ENCODE measurements at regions not wholly inside any gene's neighbourhood (a gene's known extent, or its start where the extent isn't known, plus 50 kb on each side); places are given as distances from the start of the nearest gene placed in this dataset.

- Mint-ChIP-seq H3K9me3 (ENCODE audit: unreplicated experiment) (no peaks in the 10 kb centered on the region), H3K36me3 (ENCODE audit: unreplicated experiment) (no peaks in the 10 kb centered on the region), H3K4me3 (ENCODE audit: unreplicated experiment) (no peak overlapping the region), H3K27ac (ENCODE audit: unreplicated experiment) (no peak overlapping the region), H3K4me1 (ENCODE audit: low read depth, unreplicated experiment) (peaks cover 18% of the 10 kb centered on the region), H3K27me3 (ENCODE audit: unreplicated experiment) (peaks cover 5% of the 10 kb centered on the region)
- no peak for DNase-seq
- TF ChIP-seq CTCF (IDR thresholded peaks at IDR 0.05; ENCODE audit: partially characterized antibody, unreplicated experiment), result no peak
These were observed 130.6 kb upstream of the DOK5 start for GRCh38 chr20:54344832-54345231.

GRCh38 chr20:54345301-54345724 is 130.1 kb upstream of the DOK5 start:
- Mint-ChIP-seq H3K9me3 (ENCODE audit: unreplicated experiment) (no peaks in the 10 kb centered on the region), H3K4me3 (ENCODE audit: unreplicated experiment) (no peak overlapping the region), H3K4me1 (ENCODE audit: low read depth, unreplicated experiment) (peaks cover 18% of the 10 kb centered on the region), H3K36me3 (ENCODE audit: unreplicated experiment) (no peaks in the 10 kb centered on the region), H3K27ac (ENCODE audit: unreplicated experiment) (no peak overlapping the region), H3K27me3 (ENCODE audit: unreplicated experiment) (peaks cover 5% of the 10 kb centered on the region)
- no peak for DNase-seq
- no peak for TF ChIP-seq CTCF (IDR thresholded peaks at IDR 0.05; ENCODE audit: partially characterized antibody, unreplicated experiment)

- H3K9me3 Mint-ChIP-seq (ENCODE audit: unreplicated experiment), result no peaks in the 10 kb centered on the region
- H3K36me3 Mint-ChIP-seq (ENCODE audit: unreplicated experiment), result no peaks in the 10 kb centered on the region
- no peak overlapping the region for H3K4me3 Mint-ChIP-seq (ENCODE audit: unreplicated experiment)
- no peak for TF ChIP-seq CTCF (IDR thresholded peaks at IDR 0.05; ENCODE audit: partially characterized antibody, unreplicated experiment)
- H3K27me3 Mint-ChIP-seq (ENCODE audit: unreplicated experiment), result peaks cover 5% of the 10 kb centered on the region
- peaks cover 18% of the 10 kb centered on the region for H3K4me1 Mint-ChIP-seq (ENCODE audit: low read depth, unreplicated experiment)
- no peak overlapping the region for H3K27ac Mint-ChIP-seq (ENCODE audit: unreplicated experiment)
- no peak for DNase-seq
These were observed 129.6 kb upstream of the DOK5 start for GRCh38 chr20:54345821-54346220.

GRCh38 chr20:54346276-54346675 is 129.1 kb upstream of the DOK5 start:
- Mint-ChIP-seq H3K27ac (ENCODE audit: unreplicated experiment) (no peak overlapping the region), H3K9me3 (ENCODE audit: unreplicated experiment) (no peaks in the 10 kb centered on the region), H3K4me3 (ENCODE audit: unreplicated experiment) (no peak overlapping the region), H3K27me3 (ENCODE audit: unreplicated experiment) (peaks cover 5% of the 10 kb centered on the region), H3K36me3 (ENCODE audit: unreplicated experiment) (no peaks in the 10 kb centered on the region), H3K4me1 (ENCODE audit: low read depth, unreplicated experiment) (peaks cover 18% of the 10 kb centered on the region)
- no peak for DNase-seq
- no peak for TF ChIP-seq CTCF (IDR thresholded peaks at IDR 0.05; ENCODE audit: partially characterized antibody, unreplicated experiment)

- Mint-ChIP-seq H3K9me3 (ENCODE audit: unreplicated experiment) (peaks cover 2% of the 10 kb centered on the region), H3K27me3 (ENCODE audit: unreplicated experiment) (peaks cover 5% of the 10 kb centered on the region), H3K36me3 (ENCODE audit: unreplicated experiment) (no peaks in the 10 kb centered on the region), H3K4me3 (ENCODE audit: unreplicated experiment) (no peak overlapping the region), H3K4me1 (ENCODE audit: low read depth, unreplicated experiment) (peaks cover 18% of the 10 kb centered on the region), H3K27ac (ENCODE audit: unreplicated experiment) (no peak overlapping the region)
- DNase-seq, result no peak
- no peak for TF ChIP-seq CTCF (IDR thresholded peaks at IDR 0.05; ENCODE audit: partially characterized antibody, unreplicated experiment)
These were observed 128.1 kb upstream of the DOK5 start for GRCh38 chr20:54347166-54347833.

All from glutamatergic neuron (in vitro differentiated cells).